T-cell (primary cell): ENCODE measurements at regions not wholly inside any gene's neighbourhood (a gene's known extent, or its start where the extent isn't known, plus 50 kb on each side); places are given as distances from the start of the nearest gene placed in this dataset.

ENCODE experiments used
- ATAC-seq, 4 experiments: fragments of 200-7000 bp in 3 of 4; fragments of 150-1000 bp in 1 of 4; cut with Tn5 transposase; replicated peaks in 1 of 4; 1 replicate in 3 of 4; 2 replicates in 1 of 4; pipeline ENCODE4 v1.10.0; 2021; ENCODE audit warnings: moderate library complexity in 3 of 4, mild to moderate bottlenecking in 2 of 4, moderate number of reproducible peaks in 1 of 4
- CTCF ChIA-PET, 2 donors: fragments of 300-600 bp; sonication (Branson Sonifier 250); formaldehyde crosslinking; loops; one replicate each; lab custom pipeline; 2022; ENCODE audit warnings: antibody characterized with exemption in 2 of 2; lab: Charles Lee
- POLR2A ChIA-PET, 2 donors: fragments of 300-600 bp; sonication (Branson Sonifier 250); formaldehyde crosslinking; loops; one replicate each; lab custom pipeline; 2022; ENCODE audit warnings: antibody characterized with exemption in 2 of 2; lab: Charles Lee
- DNase-seq, 35 experiments: peaks; one replicate each; pipeline versions ENCODE4 v3.0.0 to v3.0.0-alpha.2; 2013 to 2023
- H3K27ac ChIP-seq: one replicate; pipeline ENCODE4 v1.5.1; 2013; ENCODE audit warnings: low read length
- H3K27me3 ChIP-seq, 2 experiments: replicated peaks in 1 of 2; 1 replicate in 1 of 2; 2 replicates in 1 of 2; pipeline versions ENCODE4 v1.6.1 to v1.7.0; 2013; ENCODE audit warnings: low read length in 1 of 2, mixed read lengths in 1 of 2; ENCODE audit not compliant: control insufficient read depth in 2 of 2, insufficient read depth in 2 of 2; ENCODE audit errors: extremely low read depth in 1 of 2
- H3K36me3 ChIP-seq, 2 donors: 1 replicate in 1 of 2; 2 replicates in 1 of 2; pipeline versions ENCODE4 v1.6.1 to v1.7.0; 2013; ENCODE audit warnings: low read length in 1 of 2; ENCODE audit not compliant: control insufficient read depth in 2 of 2, insufficient read depth in 1 of 2; ENCODE audit errors: extremely low read depth in 1 of 2
- H3K4me1 ChIP-seq, 2 experiments: 1 replicate in 1 of 2; 2 replicates in 1 of 2; pipeline versions ENCODE4 v1.6.1 to v1.7.0; 2013; ENCODE audit warnings: low read length in 2 of 2, mixed read lengths in 1 of 2; ENCODE audit not compliant: insufficient read depth in 2 of 2, control insufficient read depth in 1 of 2; ENCODE audit errors: extremely low read depth in 1 of 2
- H3K4me3 ChIP-seq, 2 donors: 1 replicate in 1 of 2; 2 replicates in 1 of 2; pipeline versions ENCODE4 v1.5.1 to v1.7.0; 2013; ENCODE audit warnings: mild to moderate bottlenecking in 2 of 2, low read length in 1 of 2, moderate library complexity in 1 of 2; ENCODE audit not compliant: control insufficient read depth in 1 of 2; ENCODE audit errors: extremely low read depth in 1 of 2
- H3K9me3 ChIP-seq: 2 replicates; pipeline ENCODE4 v1.7.0; 2013
- H3K27ac Mint-ChIP-seq, 2 donors: one replicate each; pipeline ENCODE4 v1.8.0; 2020 to 2021; ENCODE audit warnings: mild to moderate bottlenecking in 2 of 2, mixed read lengths in 2 of 2
- H3K27me3 Mint-ChIP-seq, 2 donors: one replicate each; pipeline ENCODE4 v1.8.0; 2021 to 2022; ENCODE audit warnings: mixed read lengths in 2 of 2
- H3K36me3 Mint-ChIP-seq: one replicate; pipeline ENCODE4 v1.8.0; 2021; ENCODE audit warnings: mixed read lengths
- H3K4me1 Mint-ChIP-seq, 3 donors: one replicate each; pipeline ENCODE4 v1.8.0; 2020 to 2022; ENCODE audit warnings: mixed read lengths in 3 of 3, mild to moderate bottlenecking in 1 of 3
- H3K4me3 Mint-ChIP-seq, 3 donors: one replicate each; pipeline ENCODE4 v1.8.0; 2020 to 2022; ENCODE audit warnings: mild to moderate bottlenecking in 3 of 3, mixed read lengths in 3 of 3, moderate library complexity in 3 of 3
- H3K9me3 Mint-ChIP-seq, 3 donors: one replicate each; pipeline ENCODE4 v1.8.0; 2020 to 2022; ENCODE audit warnings: mixed read lengths in 3 of 3
- WGBS: methylation state at CpG from one replicate; pipeline ENCODE4 v1.1.5; 2013; ENCODE audit warnings: missing lambda C conversion rate; ENCODE audit not compliant: insufficient coverage; 5-methylcytosine and 5-hydroxymethylcytosine counted together

DNA sequence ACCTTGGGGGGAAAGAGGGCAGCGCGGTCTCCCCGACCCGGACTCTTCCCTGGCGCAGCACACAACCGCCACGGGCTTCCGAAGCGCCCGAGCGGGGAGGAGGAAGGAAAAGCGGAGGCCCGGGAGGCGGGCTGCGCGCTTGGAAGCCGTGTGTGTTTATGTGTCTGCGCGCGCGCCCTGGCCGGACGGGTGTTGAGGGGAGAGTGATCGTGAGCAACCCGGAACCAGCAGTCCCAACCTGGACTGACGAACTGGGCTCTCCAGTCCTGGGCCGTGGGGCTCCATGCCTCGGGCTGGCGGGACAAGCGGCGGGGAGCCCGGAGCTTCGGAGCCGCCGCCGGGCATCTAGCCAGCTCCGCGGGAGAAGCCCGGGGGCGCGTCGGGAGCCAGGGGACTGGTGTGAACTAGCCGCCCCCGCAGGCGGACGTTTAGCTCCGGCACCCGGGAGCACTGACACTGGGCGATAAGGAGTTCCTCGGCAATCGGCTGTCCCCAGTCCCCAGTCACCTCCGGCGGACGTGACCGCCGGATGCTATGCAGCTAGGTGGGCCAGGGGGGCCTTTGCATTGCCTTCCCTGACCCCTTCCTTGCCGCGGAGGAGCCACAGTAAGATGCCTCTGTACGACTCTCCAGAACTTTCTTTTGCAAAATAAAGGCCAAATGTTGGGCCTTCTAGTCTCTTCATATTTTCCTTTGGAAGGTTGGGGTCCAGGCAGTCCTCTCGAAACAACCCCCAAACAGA, 74.8 kb upstream of the BCOR start:
- ATAC-seq (no peak), DNase-seq (peak in 4 of 35 experiments; percentile 17 to 45 (median 40))
- Histone ChIP-seq H3K27me3 (no peaks in the 10 kb centered on the region), H3K36me3 (no peaks in the 10 kb centered on the region), H3K4me3 (peak overlapping the region; percentile 63), H3K4me1 (peaks cover 4 to 80% of the 10 kb centered on the region in 2 experiments), H3K9me3 (no peaks in the 10 kb centered on the region), H3K27ac (peak overlapping the region; percentile 98)
- Mint-ChIP-seq H3K27me3 (peaks cover 0 to 11% of the 10 kb centered on the region in 2 donors), H3K4me1 (peaks cover 54 to 59% (median 54%) of the 10 kb centered on the region in 3 donors), H3K9me3 (no peaks in the 10 kb centered on the region), H3K4me3 (peak overlapping the region; percentile 86 to 89 (median 86)), H3K27ac (peak overlapping the region; percentile 97 to 99), H3K36me3 (no peaks in the 10 kb centered on the region)
- WGBS = 1% methylated on average over 39 of the region's 60 CpGs
- CTCF ChIA-PET = no interaction called here
- POLR2A ChIA-PET = no interaction called here

GRCh38 chrX:40171513-40172400, 74.0 kb upstream of the BCOR start:
- no peak for ATAC-seq
- DNase-seq = peak in 7 of 35 experiments; percentile 29 to 68 (median 42)
- peak overlapping the region; percentile 98 for H3K27ac ChIP-seq
- CTCF ChIA-PET = no interaction called here
- H3K36me3 Mint-ChIP-seq = no peaks in the 10 kb centered on the region
- peak overlapping the region; percentile 63 for H3K4me3 ChIP-seq
- peaks cover 0 to 11% of the 10 kb centered on the region in 2 donors for H3K27me3 Mint-ChIP-seq
- H3K9me3 Mint-ChIP-seq = no peaks in the 10 kb centered on the region
- H3K9me3 ChIP-seq = no peaks in the 10 kb centered on the region
- H3K27ac Mint-ChIP-seq = peak overlapping the region; percentile 97
- H3K4me1 ChIP-seq = peaks cover 0 to 84% of the 10 kb centered on the region in 2 experiments
- 0% methylated on average over 37 of the region's 73 CpGs for WGBS
- peak overlapping the region; percentile 83 to 86 (median 86) for H3K4me3 Mint-ChIP-seq
- H3K4me1 Mint-ChIP-seq = peaks cover 58 to 60% (median 58%) of the 10 kb centered on the region in 3 donors
- no peaks in the 10 kb centered on the region for H3K36me3 ChIP-seq
- no peaks in the 10 kb centered on the region for H3K27me3 ChIP-seq
- POLR2A ChIA-PET = no interaction called here

DNA sequence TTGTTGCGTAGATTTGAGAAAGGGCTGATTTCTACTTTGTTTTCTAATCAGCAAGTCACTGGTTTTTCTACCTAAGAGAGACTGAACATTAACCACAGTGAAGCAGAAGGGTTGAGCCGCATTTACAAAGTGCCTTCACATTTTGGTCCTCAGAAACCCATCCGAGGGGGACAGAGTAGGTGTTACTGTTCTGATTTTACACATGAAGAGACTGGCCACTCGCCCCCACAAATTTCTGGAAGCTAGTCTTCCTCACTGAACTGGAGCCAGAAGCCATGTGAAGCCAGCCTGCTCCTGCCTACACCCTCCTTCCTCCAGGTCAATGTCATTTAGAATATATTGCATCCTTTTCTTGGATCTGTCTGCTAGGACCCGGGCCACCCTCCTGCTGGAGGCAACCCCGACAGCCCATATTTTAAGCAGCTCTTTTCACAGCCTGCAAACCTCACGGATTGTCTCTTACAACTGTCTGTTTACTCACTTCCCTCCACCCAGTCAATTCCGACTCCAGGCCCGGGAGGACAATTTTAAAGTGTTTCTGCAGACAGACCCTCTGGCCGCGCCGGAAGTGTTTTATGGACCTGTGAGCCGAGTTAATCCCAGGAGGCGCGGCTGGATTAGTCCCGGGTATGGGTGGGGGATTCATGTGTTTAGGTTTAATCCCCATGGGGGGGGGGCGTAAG, 73.2 kb upstream of the BCOR start:
- CTCF ChIA-PET = no interaction called here
- no CpG with 5 or more reads among the region's 17 CpGs for WGBS

DNA sequence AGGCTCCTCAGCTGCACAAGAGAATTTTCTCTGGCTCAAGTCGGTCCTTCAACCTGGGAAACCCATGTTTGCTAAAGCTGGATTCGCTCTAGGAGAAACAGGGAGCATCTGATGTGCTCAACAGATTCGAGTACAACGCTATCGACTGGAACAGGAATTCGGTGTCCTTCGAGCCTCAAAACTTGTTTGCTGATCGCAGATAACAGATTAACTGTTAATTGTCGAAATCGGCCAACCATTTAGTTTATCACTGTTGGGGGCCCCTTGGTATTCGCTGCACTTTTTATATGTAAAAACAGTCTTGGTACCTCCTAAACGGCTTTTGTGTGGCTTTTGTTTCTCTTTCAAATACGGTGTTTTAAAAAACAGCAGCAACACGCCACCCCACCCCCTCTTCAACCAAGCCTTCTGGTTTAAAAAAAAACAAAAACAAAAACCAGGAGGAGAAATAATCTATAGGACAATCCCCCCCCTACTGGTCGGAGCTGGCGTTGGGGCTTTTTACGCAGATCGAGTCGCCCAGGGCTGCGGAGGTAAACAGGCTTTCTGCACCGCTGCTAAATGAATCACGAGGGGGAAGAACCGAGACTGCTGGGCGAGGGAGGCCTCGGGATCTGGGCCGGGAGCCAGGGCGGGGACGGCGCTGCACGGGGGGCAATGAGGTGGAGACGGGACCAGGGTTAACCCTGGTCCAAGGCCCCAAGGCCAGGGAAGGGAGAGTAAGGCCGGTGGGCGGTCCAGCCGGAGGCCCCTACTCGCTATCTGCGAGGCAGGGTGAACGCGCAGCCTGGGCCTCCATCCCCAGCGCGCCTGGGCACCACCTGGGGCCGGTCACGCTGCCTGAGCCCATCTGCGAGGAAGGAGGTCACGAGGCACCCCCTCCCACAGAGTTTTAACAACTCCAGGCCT, 71.7 kb upstream of the BCOR start:
- 17% methylated on average over 11 of the region's 44 CpGs for WGBS
- POLR2A ChIA-PET = interaction anchor here (0.6 kb wide), 2 partner anchors 10 to 74 kb away, joined by 4 to 5 read pairs; no protein-coding TSS in a partner anchor
- ATAC-seq = peak; percentile 58 to 71 (median 63)
- Histone ChIP-seq H3K4me3 (peak overlapping the region; percentile 39 to 46), H3K4me1 (peaks cover 0 to 76% of the 10 kb centered on the region in 2 experiments), H3K36me3 (no peaks in the 10 kb centered on the region), H3K9me3 (no peaks in the 10 kb centered on the region), H3K27me3 (no peaks in the 10 kb centered on the region), H3K27ac (peak overlapping the region; percentile 98)
- DNase-seq = peak in 34 of 35 experiments; percentile 56 to 87 (median 74)
- peaks cover 59 to 62% (median 62%) of the 10 kb centered on the region in 3 donors for H3K4me1 Mint-ChIP-seq
- peaks cover 0 to 19% of the 10 kb centered on the region in 2 donors for H3K27me3 Mint-ChIP-seq
- peak overlapping the region; percentile 83 to 86 (median 86) for H3K4me3 Mint-ChIP-seq
- peak overlapping the region; percentile 97 for H3K27ac Mint-ChIP-seq
- CTCF ChIA-PET = interaction anchor here (0.5 to 1.4 kb wide), 3 partner anchors 184 to 438 kb away, joined by 3 read pairs; no protein-coding TSS in a partner anchor
- H3K36me3 Mint-ChIP-seq = no peaks in the 10 kb centered on the region
- H3K9me3 Mint-ChIP-seq = no peaks in the 10 kb centered on the region

More for the DNA sequence above, 73.2 kb upstream of the BCOR start:
- H3K4me1 ChIP-seq = peaks cover 0 to 88% of the 10 kb centered on the region in 2 experiments
- Mint-ChIP-seq H3K9me3 (no peaks in the 10 kb centered on the region), H3K4me3 (peak overlapping the region; percentile 83 to 86 (median 86)), H3K27ac (peak overlapping the region; percentile 97), H3K4me1 (peaks cover 64 to 67% (median 66%) of the 10 kb centered on the region in 3 donors), H3K36me3 (no peaks in the 10 kb centered on the region), H3K27me3 (peaks cover 0 to 11% of the 10 kb centered on the region in 2 donors)
- H3K4me3 ChIP-seq = peak overlapping the region; percentile 63
- POLR2A ChIA-PET = interaction anchor here (0.5 to 1.1 kb wide), 2 partner anchors 60 to 301 kb away, joined by 3 to 11 read pairs; no protein-coding TSS in a partner anchor
- DNase-seq (peak in 2 of 35 experiments; percentile 24 to 35), ATAC-seq (no peak)
- no peaks in the 10 kb centered on the region for H3K27me3 ChIP-seq
- H3K27ac ChIP-seq = peak overlapping the region; percentile 98
- H3K9me3 ChIP-seq = no peaks in the 10 kb centered on the region
- H3K36me3 ChIP-seq = no peaks in the 10 kb centered on the region

- CTCF ChIA-PET = interaction anchor here in 1 of 2 donors (1.4 kb wide), 1 partner anchor 437 kb away, joined by 3 read pairs; no protein-coding TSS in a partner anchor
- Mint-ChIP-seq H3K27ac (peak overlapping the region; percentile 85 to 88), H3K36me3 (no peaks in the 10 kb centered on the region), H3K9me3 (no peaks in the 10 kb centered on the region), H3K27me3 (peaks cover 0 to 20% of the 10 kb centered on the region in 2 donors), H3K4me3 (peak overlapping the region; percentile 79 to 86 (median 80)), H3K4me1 (peaks cover 50 to 53% (median 53%) of the 10 kb centered on the region in 3 donors)
- ATAC-seq = no peak
- no peaks in the 10 kb centered on the region for H3K27me3 ChIP-seq
- H3K4me1 ChIP-seq = peaks cover 0 to 67% of the 10 kb centered on the region in 2 experiments
- POLR2A ChIA-PET = interaction anchor here in 1 of 2 donors (0.5 to 1.0 kb wide), 2 partner anchors 8 to 14 kb away, joined by 4 to 6 read pairs; no protein-coding TSS in a partner anchor
- peak overlapping the region; percentile 45 to 53 for H3K4me3 ChIP-seq
- H3K9me3 ChIP-seq = no peaks in the 10 kb centered on the region
- no peaks in the 10 kb centered on the region for H3K36me3 ChIP-seq
- no peak for DNase-seq
- 81% methylated on average over 9 of the region's 39 CpGs for WGBS
- no peak overlapping the region for H3K27ac ChIP-seq
Observed at GRCh38 chrX:40168480-40169011, 70.8 kb upstream of the BCOR start.
